LNCAP (cell line): ENCODE measurements at regions not wholly inside any gene's neighbourhood (a gene's known extent, or its start where the extent isn't known, plus 50 kb on each side); places are given as distances from the start of the nearest gene placed in this dataset.

Experiments used
- CTCF ChIP-seq: fragments of 450-650 bp; IDR thresholded peaks from 2 replicates; pipeline ENCODE4 v1.5.1; 2017; ENCODE audit warnings: mild to moderate bottlenecking

GRCh38 chr6:8750627-8751026, 315.3 kb upstream of the SLC35B3 start:
- TF ChIP-seq CTCF: no peak

GRCh38 chr6:8749465-8749864, 314.1 kb upstream of the SLC35B3 start:
- no peak for TF ChIP-seq CTCF

GRCh38 chr6:8743170-8743745, 307.9 kb upstream of the SLC35B3 start:
- TF ChIP-seq CTCF: peak; percentile 34; the same call in 1 of the 2 replicates

- TF ChIP-seq CTCF: no peak
Measured at GRCh38 chr6:8739454-8739853, 304.1 kb upstream of the SLC35B3 start.

- no peak for TF ChIP-seq CTCF
Measured at GRCh38 chr6:8738951-8739350, 303.6 kb upstream of the SLC35B3 start.

GRCh38 chr6:8736156-8736895, 301.0 kb upstream of the SLC35B3 start:
- TF ChIP-seq CTCF: no peak

- TF ChIP-seq CTCF: no peak
Measured at GRCh38 chr6:8733879-8734278, 298.5 kb upstream of the SLC35B3 start.
